HG02852 (cell line): ENCODE measurements at regions not wholly inside any gene's neighbourhood (a gene's known extent, or its start where the extent isn't known, plus 50 kb on each side); places are given as distances from the start of the nearest gene placed in this dataset.

Experiments used
- ATAC-seq: cut with Tn5 transposase; IDR thresholded peaks from one replicate; pipeline ENCODE4 v1.9.1; 2021; ENCODE audit warnings: mild to moderate bottlenecking, moderate library complexity; ENCODE audit not compliant: unreplicated experiment

- ATAC-seq = no peak
Measured at GRCh38 chr19:29467824-29468401, 57.9 kb upstream of the VSTM2B start.

DNA sequence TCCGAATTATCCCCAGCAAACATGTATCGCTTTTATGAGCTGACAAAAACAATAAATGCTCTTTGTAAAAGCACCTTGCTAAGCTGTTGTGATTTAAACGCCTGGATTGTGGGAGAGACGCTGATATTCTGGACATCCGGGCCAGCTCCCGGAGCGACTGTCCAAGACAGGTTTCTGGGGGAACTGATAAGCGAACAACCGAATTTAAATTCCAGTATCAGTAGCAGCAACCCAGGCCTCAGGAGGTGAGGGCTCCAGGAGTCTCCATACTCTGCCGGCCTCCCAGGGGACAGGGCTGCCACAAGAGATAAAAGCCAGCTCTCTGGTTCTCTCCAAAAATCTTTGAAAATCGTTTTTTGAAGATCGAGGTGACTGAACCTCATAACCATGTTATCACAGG, 50.3 kb upstream of the VSTM2B start:
- ATAC-seq = no peak
